ENCODE measurements at regions not wholly inside any gene's neighbourhood (a gene's known extent, or its start where the extent isn't known, plus 50 kb on each side); places are given as distances from the start of the nearest gene placed in this dataset.

DNA sequence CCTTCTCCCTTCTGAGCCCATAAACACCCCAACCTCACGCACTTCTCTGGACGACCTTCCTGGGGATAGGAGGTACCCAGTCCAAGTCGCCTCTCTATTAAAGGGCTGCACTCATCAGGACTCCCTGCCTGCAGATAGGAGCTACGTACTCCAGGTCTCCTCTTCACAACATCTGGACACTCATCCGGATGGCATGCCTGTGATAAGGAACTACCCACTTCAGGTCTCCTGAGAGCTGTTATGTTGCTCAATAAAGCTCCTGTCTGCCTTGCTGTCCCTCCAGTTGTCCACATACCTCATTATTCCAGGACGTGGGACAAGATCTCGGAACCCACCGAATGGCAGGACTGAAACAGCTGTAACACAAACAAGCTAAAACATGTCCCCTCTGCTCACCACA, 548.0 kb downstream of the TBC1D32 start:
- H3K9me3 Mint-ChIP-seq, result no peaks in the 10 kb centered on the region
- no peak for TF ChIP-seq CTCF (IDR thresholded peaks at IDR 0.05)
- DNase-seq, result no peak
- no peaks in the 10 kb centered on the region for H3K36me3 Mint-ChIP-seq (ENCODE audit: low read depth)
- no peak overlapping the region for H3K27ac Mint-ChIP-seq
- H3K4me1 Mint-ChIP-seq, result no peaks in the 10 kb centered on the region
- no peaks in the 10 kb centered on the region for H3K27me3 Mint-ChIP-seq (ENCODE audit: low read depth, poor library complexity)
- no peak overlapping the region for H3K4me3 Mint-ChIP-seq

- no peaks in the 10 kb centered on the region for H3K4me1 Mint-ChIP-seq
- no peaks in the 10 kb centered on the region for H3K9me3 Mint-ChIP-seq
- no peaks in the 10 kb centered on the region for H3K36me3 Mint-ChIP-seq (ENCODE audit: low read depth)
- no peak overlapping the region for H3K27ac Mint-ChIP-seq
- H3K27me3 Mint-ChIP-seq (ENCODE audit: low read depth, poor library complexity), result no peaks in the 10 kb centered on the region
- no peak for TF ChIP-seq CTCF (IDR thresholded peaks at IDR 0.05)
- no peak for DNase-seq
- no peak overlapping the region for H3K4me3 Mint-ChIP-seq
These were observed 548.7 kb downstream of the TBC1D32 start for GRCh38 chr6:120785459-120786086.

- no peaks in the 10 kb centered on the region for H3K36me3 Mint-ChIP-seq (ENCODE audit: low read depth)
- no peaks in the 10 kb centered on the region for H3K4me1 Mint-ChIP-seq
- H3K4me3 Mint-ChIP-seq, result no peak overlapping the region
- no peak overlapping the region for H3K27ac Mint-ChIP-seq
- no peak for TF ChIP-seq CTCF (IDR thresholded peaks at IDR 0.05)
- no peaks in the 10 kb centered on the region for H3K27me3 Mint-ChIP-seq (ENCODE audit: low read depth, poor library complexity)
- DNase-seq, result no peak
- H3K9me3 Mint-ChIP-seq, result peaks cover 8% of the 10 kb centered on the region
These were observed 554.8 kb downstream of the TBC1D32 start for GRCh38 chr6:120779441-120779840.

DNA sequence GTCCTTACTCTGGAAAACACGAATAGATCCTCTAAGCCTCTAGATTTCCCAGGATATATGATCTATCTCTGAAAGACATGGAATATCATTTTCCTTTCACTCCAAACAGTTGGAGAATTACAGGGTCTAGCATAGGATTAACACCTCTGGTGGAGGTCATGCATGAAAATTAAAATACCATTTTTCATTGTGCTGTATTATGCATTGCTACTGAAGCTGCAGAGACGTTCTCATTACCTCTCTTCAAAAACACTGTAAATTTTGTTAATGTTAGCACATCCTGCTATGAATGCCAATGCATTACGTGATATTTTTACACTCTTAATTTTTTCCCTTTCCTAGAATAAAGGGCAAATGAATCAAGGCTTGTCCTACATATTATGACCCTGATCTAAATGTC, 558.6 kb downstream of the TBC1D32 start:
- peaks cover 8% of the 10 kb centered on the region for H3K9me3 Mint-ChIP-seq
- no peak for TF ChIP-seq CTCF (IDR thresholded peaks at IDR 0.05)
- no peaks in the 10 kb centered on the region for H3K36me3 Mint-ChIP-seq (ENCODE audit: low read depth)
- no peak overlapping the region for H3K4me3 Mint-ChIP-seq
- no peak for DNase-seq
- H3K27me3 Mint-ChIP-seq (ENCODE audit: low read depth, poor library complexity), result no peaks in the 10 kb centered on the region
- no peaks in the 10 kb centered on the region for H3K4me1 Mint-ChIP-seq
- no peak overlapping the region for H3K27ac Mint-ChIP-seq

GRCh38 chr6:120774275-120774674, 560.0 kb downstream of the TBC1D32 start:
- Mint-ChIP-seq H3K27ac (no peak overlapping the region), H3K27me3 (ENCODE audit: low read depth, poor library complexity) (no peaks in the 10 kb centered on the region), H3K9me3 (peaks cover 8% of the 10 kb centered on the region), H3K36me3 (ENCODE audit: low read depth) (no peaks in the 10 kb centered on the region), H3K4me3 (no peak overlapping the region), H3K4me1 (no peaks in the 10 kb centered on the region)
- no peak for TF ChIP-seq CTCF (IDR thresholded peaks at IDR 0.05)
- DNase-seq, result no peak

- H3K4me3 Mint-ChIP-seq, result no peak overlapping the region
- H3K4me1 Mint-ChIP-seq, result no peaks in the 10 kb centered on the region
- H3K36me3 Mint-ChIP-seq (ENCODE audit: low read depth), result no peaks in the 10 kb centered on the region
These were observed 563.3 kb downstream of the TBC1D32 start for GRCh38 chr6:120771019-120771418.

More at GRCh38 chr6:120771019-120771418, 563.3 kb downstream of the TBC1D32 start:
- no peak for TF ChIP-seq CTCF (IDR thresholded peaks at IDR 0.05)
- Mint-ChIP-seq H3K9me3 (no peaks in the 10 kb centered on the region), H3K27ac (no peak overlapping the region), H3K27me3 (ENCODE audit: low read depth, poor library complexity) (no peaks in the 10 kb centered on the region)
- DNase-seq, result no peak
